GM10266 (cell line): ENCODE measurements at regions not wholly inside any gene's neighbourhood (a gene's known extent, or its start where the extent isn't known, plus 50 kb on each side); places are given as distances from the start of the nearest gene placed in this dataset.

Source experiments
- DNase-seq: peaks from one replicate; pipeline ENCODE4 v3.0.0; 2012; ENCODE audit errors: extremely low spot score
- TF ChIP-seq, protein P1 (sequence below): IDR thresholded peaks from 2 replicates; pipeline ENCODE4 v1.5.1; 2012; ENCODE audit warnings: mild to moderate bottlenecking, low read depth; ENCODE audit not compliant: control insufficient read depth, insufficient read depth; ENCODE audit errors: missing control alignments

- no peak for DNase-seq
- TF ChIP-seq, protein P1, sequence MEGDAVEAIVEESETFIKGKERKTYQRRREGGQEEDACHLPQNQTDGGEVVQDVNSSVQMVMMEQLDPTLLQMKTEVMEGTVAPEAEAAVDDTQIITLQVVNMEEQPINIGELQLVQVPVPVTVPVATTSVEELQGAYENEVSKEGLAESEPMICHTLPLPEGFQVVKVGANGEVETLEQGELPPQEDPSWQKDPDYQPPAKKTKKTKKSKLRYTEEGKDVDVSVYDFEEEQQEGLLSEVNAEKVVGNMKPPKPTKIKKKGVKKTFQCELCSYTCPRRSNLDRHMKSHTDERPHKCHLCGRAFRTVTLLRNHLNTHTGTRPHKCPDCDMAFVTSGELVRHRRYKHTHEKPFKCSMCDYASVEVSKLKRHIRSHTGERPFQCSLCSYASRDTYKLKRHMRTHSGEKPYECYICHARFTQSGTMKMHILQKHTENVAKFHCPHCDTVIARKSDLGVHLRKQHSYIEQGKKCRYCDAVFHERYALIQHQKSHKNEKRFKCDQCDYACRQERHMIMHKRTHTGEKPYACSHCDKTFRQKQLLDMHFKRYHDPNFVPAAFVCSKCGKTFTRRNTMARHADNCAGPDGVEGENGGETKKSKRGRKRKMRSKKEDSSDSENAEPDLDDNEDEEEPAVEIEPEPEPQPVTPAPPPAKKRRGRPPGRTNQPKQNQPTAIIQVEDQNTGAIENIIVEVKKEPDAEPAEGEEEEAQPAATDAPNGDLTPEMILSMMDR = no peak
Measured at GRCh38 chr6:141550471-141550870, 582.3 kb upstream of the GJE1 start.

DNA sequence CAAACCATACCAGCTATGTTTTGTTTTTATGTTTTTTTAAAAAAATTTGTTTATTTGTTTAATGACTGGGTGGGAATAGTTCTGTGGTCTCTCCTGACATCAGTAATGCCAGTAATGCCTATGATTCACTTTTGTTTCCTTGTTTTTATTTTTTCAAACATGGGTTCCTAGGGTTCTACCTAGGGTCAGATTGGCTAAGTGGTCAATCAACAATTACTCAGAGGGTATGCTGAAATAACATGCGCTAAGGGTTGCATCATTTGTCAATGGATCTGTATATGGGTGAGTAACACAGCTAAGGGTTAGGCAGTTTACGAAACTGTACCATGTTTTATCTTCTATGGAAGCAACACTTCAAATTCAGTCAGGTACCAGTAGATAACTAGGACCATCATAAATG is 583.8 kb upstream of the GJE1 start:
- DNase-seq = no peak
- TF ChIP-seq, protein P1 = no peak

DNA sequence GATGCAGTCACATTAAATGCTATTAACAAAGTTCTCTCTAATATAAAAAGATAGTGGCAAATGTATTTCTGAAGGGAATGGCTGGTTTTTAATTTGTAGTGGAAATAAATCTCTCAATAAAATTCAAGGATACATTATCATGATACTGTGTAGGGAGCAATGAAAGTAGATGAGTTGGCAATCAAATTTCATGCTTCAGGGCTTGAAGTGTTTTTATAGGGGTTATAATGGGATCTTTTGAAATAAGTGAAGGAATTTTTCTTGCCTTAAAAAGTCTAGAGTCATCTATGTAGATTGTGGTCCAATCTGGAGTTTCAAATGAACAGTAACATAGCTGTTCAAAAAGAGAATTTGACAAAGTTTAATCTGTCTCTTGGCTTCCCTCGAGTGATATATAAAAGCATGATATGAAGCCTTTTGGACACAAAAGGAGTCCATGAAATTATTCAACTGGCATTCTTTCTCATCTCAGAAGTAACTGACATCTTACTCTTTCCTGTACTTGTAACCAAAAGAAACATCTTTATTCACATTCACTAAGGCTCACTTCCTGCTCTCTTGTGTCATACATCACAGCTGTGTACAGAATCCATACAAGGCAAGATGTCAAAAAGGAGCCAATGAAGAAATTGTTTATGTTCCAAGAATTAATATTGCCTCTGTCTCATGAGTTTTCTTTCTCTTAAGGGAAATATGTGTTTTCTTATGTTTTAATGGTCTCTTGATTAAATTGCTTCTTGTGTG is 591.0 kb upstream of the GJE1 start:
- no peak for DNase-seq

GRCh38 chr6:141540207-141540606 is 592.5 kb upstream of the GJE1 start:
- TF ChIP-seq, protein P1 = no peak
- DNase-seq = no peak

More for the DNA sequence above, 591.0 kb upstream of the GJE1 start:
- TF ChIP-seq, protein P1 = no peak

DNA sequence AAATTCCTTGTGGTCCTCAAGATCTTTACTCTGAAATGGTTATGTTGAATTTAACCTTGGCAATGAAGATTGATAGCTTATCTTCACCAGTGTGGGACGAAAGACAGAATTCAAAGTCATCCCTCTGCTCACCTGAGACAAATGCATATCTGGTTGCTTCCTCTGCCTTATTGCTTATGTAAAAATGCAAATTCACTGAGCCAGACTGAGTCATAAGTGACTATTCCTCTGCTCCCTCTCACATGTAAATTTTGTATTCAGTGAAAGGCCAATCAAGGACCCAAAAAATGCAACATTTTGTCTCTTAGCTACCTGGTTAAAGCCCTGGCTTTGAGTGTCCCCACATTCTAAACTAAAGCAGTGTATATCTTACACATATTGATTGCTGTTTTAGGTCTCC is 593.1 kb upstream of the GJE1 start:
- TF ChIP-seq, protein P1 = no peak

DNA sequence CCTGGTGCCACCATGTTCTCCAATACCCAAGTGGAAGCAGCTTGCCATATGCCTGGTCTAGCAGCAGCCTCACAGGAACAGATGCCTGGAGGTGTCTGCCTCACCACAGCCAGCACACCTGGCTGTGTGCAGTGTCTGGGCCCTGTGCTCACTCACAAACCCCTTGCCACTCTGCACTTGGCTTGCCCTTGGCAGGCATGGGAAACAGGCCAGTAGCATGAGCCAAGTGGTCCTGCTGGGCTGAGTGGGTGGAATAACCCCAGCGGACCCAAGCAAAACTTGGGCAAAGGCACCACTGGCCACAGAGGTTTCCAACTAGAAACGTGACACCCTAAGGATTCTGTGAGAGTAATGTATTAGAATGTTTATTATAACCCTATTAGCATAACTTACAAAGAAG is 600.5 kb upstream of the GJE1 start:
- TF ChIP-seq, protein P1 = no peak
- no peak for DNase-seq

More for the DNA sequence above, 593.1 kb upstream of the GJE1 start:
- no peak for DNase-seq

- TF ChIP-seq, protein P1 = no peak
- DNase-seq = no peak
Measured at GRCh38 chr6:141531040-141531439, 601.7 kb upstream of the GJE1 start.
